HEK293 (cell line): ENCODE measurements at regions not wholly inside any gene's neighbourhood (a gene's known extent, or its start where the extent isn't known, plus 50 kb on each side); places are given as distances from the start of the nearest gene placed in this dataset.

Experiments used
- CTCF ChIA-PET: fragments of 350-600 bp; formaldehyde crosslinking; extraction: SDS; loops from one replicate; lab custom pipeline; 2021; ENCODE audit warnings: antibody characterized with exemption; lab: Yijun Ruan, JAX
- POLR2A ChIA-PET: fragments of 300-600 bp; formaldehyde crosslinking; extraction: SDS; loops from one replicate; lab custom pipeline; 2020; ENCODE audit warnings: antibody characterized with exemption, inconsistent platforms; lab: Yijun Ruan, JAX
- H3K27ac ChIP-seq: fragments of 200-500 bp; sonication (Bioruptor generic); 2 replicates; pipeline ENCODE4 v1.5.1; 2014; ENCODE audit warnings: low read depth, low read length, control low read depth, inconsistent platforms; ENCODE audit errors: extremely low read depth
- H3K36me3 ChIP-seq, 2 experiments: fragments of 200-500 bp in 1 of 2; sonication (Bioruptor generic) in 1 of 2; 1 replicate in 1 of 2; 2 replicates in 1 of 2; pipeline ENCODE4 v1.5.1; 2014 to 2017; ENCODE audit warnings: inconsistent platforms in 2 of 2, low read length in 2 of 2; ENCODE audit not compliant: control insufficient read depth in 2 of 2, insufficient read depth in 1 of 2
- H3K4me1 ChIP-seq: fragments of 200-500 bp; sonication (Bioruptor generic); 2 replicates; pipeline ENCODE4 v1.5.1; 2014; ENCODE audit warnings: mild to moderate bottlenecking, low read length, inconsistent platforms; ENCODE audit not compliant: control insufficient read depth, insufficient read depth
- H3K4me3 ChIP-seq: 2 replicates; pipeline ENCODE4 v1.5.1; 2011; ENCODE audit warnings: low read depth, mild to moderate bottlenecking, control low read depth, low read length, moderate library complexity
- H3K9me3 ChIP-seq: fragments of 200-500 bp; sonication (Bioruptor generic); 2 replicates; pipeline ENCODE4 v1.5.1; 2014; ENCODE audit warnings: low read depth, low read length, inconsistent platforms; ENCODE audit not compliant: control insufficient read depth, insufficient read depth
- HIC1 ChIP-seq: fragments of 450-650 bp; formaldehyde crosslinking; IDR thresholded peaks from 2 replicates; pipeline ENCODE4 v1.5.1; 2016; ENCODE audit warnings: missing biosample characterization, missing genetic modification characterization
- KLF17 ChIP-seq: fragments of 450-650 bp; formaldehyde crosslinking; IDR thresholded peaks from 2 replicates; pipeline ENCODE4 v1.5.1; 2016; ENCODE audit warnings: missing biosample characterization, missing genetic modification characterization
- REPIN1 ChIP-seq: fragments of 450-650 bp; formaldehyde crosslinking; IDR thresholded peaks from 2 replicates; pipeline ENCODE4 v1.5.1; 2017; ENCODE audit warnings: missing biosample characterization, missing genetic modification characterization, low read depth
- SCRT2 ChIP-seq: fragments of 450-650 bp; formaldehyde crosslinking; IDR thresholded peaks from 2 replicates; pipeline ENCODE4 v1.5.1; 2016; ENCODE audit warnings: missing biosample characterization, missing genetic modification characterization
- SP7 ChIP-seq: fragments of 450-650 bp; formaldehyde crosslinking; IDR thresholded peaks from 2 replicates; pipeline ENCODE4 v1.5.1; 2016; ENCODE audit warnings: missing biosample characterization, missing genetic modification characterization
- ZEB2 ChIP-seq: fragments of 450-650 bp; formaldehyde crosslinking; IDR thresholded peaks from 2 replicates; pipeline ENCODE4 v1.5.1; 2016; ENCODE audit warnings: missing biosample characterization, missing genetic modification characterization
- ZFP3 ChIP-seq: fragments of 450-650 bp; formaldehyde crosslinking; IDR thresholded peaks from 2 replicates; pipeline ENCODE4 v1.5.1; 2016; ENCODE audit warnings: low read depth, missing biosample characterization, missing genetic modification characterization
- ZFP37 ChIP-seq: fragments of 450-650 bp; formaldehyde crosslinking; IDR thresholded peaks from 2 replicates; pipeline ENCODE4 v1.5.1; 2016; ENCODE audit warnings: missing biosample characterization, missing genetic modification characterization
- ZIC2 ChIP-seq: fragments of 450-650 bp; formaldehyde crosslinking; IDR thresholded peaks from 2 replicates; pipeline ENCODE4 v1.5.1; 2016; ENCODE audit warnings: missing biosample characterization, missing genetic modification characterization
- ZNF132 ChIP-seq: fragments of 450-650 bp; formaldehyde crosslinking; IDR thresholded peaks from 2 replicates; pipeline ENCODE4 v1.5.1; 2017; ENCODE audit warnings: missing biosample characterization, missing genetic modification characterization, borderline replicate concordance
- ZNF146 ChIP-seq: fragments of 450-650 bp; formaldehyde crosslinking; IDR thresholded peaks from 2 replicates; pipeline ENCODE4 v1.5.1; 2016; ENCODE audit warnings: missing biosample characterization, missing genetic modification characterization
- ZNF221 ChIP-seq: fragments of 450-650 bp; formaldehyde crosslinking; IDR thresholded peaks from 2 replicates; pipeline ENCODE4 v1.5.1; 2017; ENCODE audit warnings: missing biosample characterization, missing genetic modification characterization, borderline replicate concordance
- ZNF280C ChIP-seq: fragments of 450-650 bp; formaldehyde crosslinking; IDR thresholded peaks from 2 replicates; pipeline ENCODE4 v1.5.1; 2016; ENCODE audit warnings: missing biosample characterization, missing genetic modification characterization
- ZNF311 ChIP-seq: fragments of 450-650 bp; formaldehyde crosslinking; IDR thresholded peaks from 2 replicates; pipeline ENCODE4 v1.5.1; 2017; ENCODE audit warnings: missing biosample characterization, missing genetic modification characterization, borderline replicate concordance
- ZNF488 ChIP-seq: fragments of 450-650 bp; formaldehyde crosslinking; IDR thresholded peaks from 2 replicates; pipeline ENCODE4 v1.5.1; 2016; ENCODE audit warnings: missing biosample characterization, missing genetic modification characterization
- ZNF544 ChIP-seq: fragments of 450-650 bp; formaldehyde crosslinking; IDR thresholded peaks from 2 replicates; pipeline ENCODE4 v1.5.0; 2017; ENCODE audit warnings: missing biosample characterization, missing genetic modification characterization
- ZNF555 ChIP-seq: fragments of 450-650 bp; formaldehyde crosslinking; conservative IDR thresholded peaks from 2 replicates; pipeline ENCODE4 v1.5.1; 2017; ENCODE audit warnings: missing biosample characterization, mild to moderate bottlenecking, missing genetic modification characterization, inconsistent platforms
- ZNF571 ChIP-seq: fragments of 450-650 bp; formaldehyde crosslinking; IDR thresholded peaks from 2 replicates; pipeline ENCODE4 v1.5.0; 2017; ENCODE audit warnings: missing biosample characterization, missing genetic modification characterization
- ZNF639 ChIP-seq: fragments of 450-650 bp; formaldehyde crosslinking; IDR thresholded peaks from 2 replicates; pipeline ENCODE4 v1.5.1; 2016; ENCODE audit warnings: missing biosample characterization, missing genetic modification characterization
- ZNF837 ChIP-seq: fragments of 450-650 bp; formaldehyde crosslinking; IDR thresholded peaks from 2 replicates; pipeline ENCODE4 v1.5.1; 2016; ENCODE audit warnings: missing biosample characterization, missing genetic modification characterization
- ZSCAN30 ChIP-seq: fragments of 450-650 bp; IDR thresholded peaks from 2 replicates; pipeline ENCODE4 v1.5.1; 2018; ENCODE audit warnings: missing biosample characterization, mild to moderate bottlenecking, missing genetic modification characterization, moderate library complexity

GRCh38 chr4:177077095-177077971 is 232.3 kb upstream of the NEIL3 start:
- CTCF ChIA-PET: no interaction called here
- POLR2A ChIA-PET: no interaction called here
- TF ChIP-seq ZNF146 (no peak), SP7 (0 out of 2 replicates have a peak, but pooled peaks have one; percentile 13)
- no peak overlapping the region for H3K4me3 ChIP-seq
- H3K9me3 ChIP-seq: no peaks in the 10 kb centered on the region
- no peak overlapping the region for H3K27ac ChIP-seq
- no peaks in the 10 kb centered on the region for H3K4me1 ChIP-seq
- H3K36me3 ChIP-seq: no peaks in the 10 kb centered on the region

GRCh38 chr4:177079327-177079726 is 230.3 kb upstream of the NEIL3 start:
- H3K27ac ChIP-seq: no peak overlapping the region
- no peaks in the 10 kb centered on the region for H3K36me3 ChIP-seq
- H3K4me1 ChIP-seq: no peaks in the 10 kb centered on the region
- H3K4me3 ChIP-seq: no peak overlapping the region
- ChIA-PET CTCF (interaction anchor here (0.6 kb wide), 2 partner anchors 391 to 841 kb away, joined by 3 read pairs; no protein-coding TSS in a partner anchor), POLR2A (no interaction called here)
- no peak for TF ChIP-seq HIC1 (tag by site-specific recombination)
- TF ChIP-seq ZNF280C (tag by site-specific recombination): no peak
- TF ChIP-seq ZNF639: no peak
- TF ChIP-seq KLF17: no peak
- no peak for TF ChIP-seq ZNF146
- no peak for TF ChIP-seq ZNF221 (tag by site-specific recombination)
- no peak for TF ChIP-seq ZSCAN30 (tag by site-specific recombination)
- TF ChIP-seq ZNF555: no peak
- TF ChIP-seq REPIN1: no peak
- TF ChIP-seq ZNF132 (tag by site-specific recombination): no peak
- TF ChIP-seq ZFP37 (tag by site-specific recombination): no peak
- no peak for TF ChIP-seq ZNF544 (tag by site-specific recombination)
- TF ChIP-seq ZNF311 (tag by site-specific recombination): no peak
- no peak for TF ChIP-seq ZNF488 (tag by site-specific recombination)
- no peak for TF ChIP-seq ZFP3 (tag by site-specific recombination)
- TF ChIP-seq ZNF571 (tag by site-specific recombination): no peak
- no peak for TF ChIP-seq SCRT2
- no peak for TF ChIP-seq ZNF837 (tag by site-specific recombination)
- no peak for TF ChIP-seq ZEB2 (tag by site-specific recombination)
- no peak for TF ChIP-seq ZIC2
- no peaks in the 10 kb centered on the region for H3K9me3 ChIP-seq
